Liver (tissue), 8 donors: ENCODE measurements at regions not wholly inside any gene's neighbourhood (a gene's known extent, or its start where the extent isn't known, plus 50 kb on each side); places are given as distances from the start of the nearest gene placed in this dataset.

ENCODE experiments used
- DNase-seq: peaks from one replicate; pipeline ENCODE4 v3.0.0-alpha.2; 2017; ENCODE audit warnings: low spot score
- H3K27ac ChIP-seq, 2 donors: one replicate each; pipeline ENCODE4 v1.7.0; 2013; ENCODE audit warnings: inconsistent platforms in 2 of 2, low read length in 2 of 2, control low read depth in 1 of 2, low read depth in 1 of 2, mild to moderate bottlenecking in 1 of 2
- H3K27me3 ChIP-seq, 4 donors: one replicate each; pipeline versions ENCODE4 v1.6.1 to v1.7.0; 2013; ENCODE audit warnings: low read length in 3 of 4, inconsistent platforms in 1 of 4, mild to moderate bottlenecking in 1 of 4, moderate library complexity in 1 of 4; ENCODE audit not compliant: control insufficient read depth in 4 of 4, insufficient read depth in 4 of 4
- H3K36me3 ChIP-seq, 4 donors: one replicate each; pipeline versions ENCODE4 v1.6.1 to v1.7.0; 2013; ENCODE audit warnings: low read length in 3 of 4, mild to moderate bottlenecking in 3 of 4, low read depth in 1 of 4, moderate library complexity in 1 of 4; ENCODE audit not compliant: control insufficient read depth in 4 of 4, insufficient read depth in 3 of 4
- H3K4me1 ChIP-seq, 4 donors: one replicate each; pipeline versions ENCODE4 v1.6.1 to v1.7.0; 2013; ENCODE audit warnings: low read length in 3 of 4, mild to moderate bottlenecking in 3 of 4, moderate library complexity in 1 of 4; ENCODE audit not compliant: control insufficient read depth in 4 of 4, insufficient read depth in 4 of 4
- H3K4me3 ChIP-seq, 3 donors: one replicate each; pipeline versions ENCODE4 v1.6.1 to v1.7.0; 2013; ENCODE audit warnings: low read length in 3 of 3, control low read depth in 1 of 3, low read depth in 1 of 3, mild to moderate bottlenecking in 1 of 3
- H3K9ac ChIP-seq, 2 donors: one replicate each; pipeline ENCODE4 v1.7.0; 2013; ENCODE audit warnings: low read length in 2 of 2, mild to moderate bottlenecking in 2 of 2, moderate library complexity in 2 of 2, control low read depth in 1 of 2, low read depth in 1 of 2
- H3K9me3 ChIP-seq, 4 donors: one replicate each; pipeline versions ENCODE4 v1.6.1 to v1.7.0; 2013; ENCODE audit warnings: low read length in 3 of 4; ENCODE audit not compliant: control insufficient read depth in 4 of 4
- CTCF ChIP-seq: fragments of 150-350 bp; IDR thresholded peaks from 2 replicates; pipeline ENCODE4 v1.5.1; 2017; ENCODE audit warnings: improper control_type of control experiment, low read depth, low read length; ENCODE audit not compliant: missing input control
- EGR1 ChIP-seq, 2 donors: IDR thresholded peaks; 2 replicates each; pipeline ENCODE4 v1.6.1; 2016 to 2018; ENCODE audit warnings: antibody characterized with exemption in 2 of 2, low read depth in 2 of 2
- FOXA1 ChIP-seq: IDR thresholded peaks from 2 replicates; pipeline ENCODE4 v1.6.1; 2016; ENCODE audit warnings: antibody characterized with exemption
- FOXA2 ChIP-seq: IDR thresholded peaks from 2 replicates; pipeline ENCODE4 v1.6.1; 2016; ENCODE audit warnings: antibody characterized with exemption
- GABPA ChIP-seq, 2 donors: IDR thresholded peaks in 1 of 2; conservative IDR thresholded peaks in 1 of 2; 2 replicates each; pipeline ENCODE4 v1.6.1; 2016; ENCODE audit warnings: antibody characterized with exemption in 2 of 2, mild to moderate bottlenecking in 1 of 2, moderate library complexity in 1 of 2
- HNF4A ChIP-seq, 2 donors: conservative IDR thresholded peaks; 2 replicates each; pipeline ENCODE4 v1.6.1; 2016; ENCODE audit warnings: antibody characterized with exemption in 2 of 2, mild to moderate bottlenecking in 2 of 2
- HNF4G ChIP-seq: IDR thresholded peaks from 2 replicates; pipeline ENCODE4 v1.6.1; 2016; ENCODE audit warnings: antibody characterized with exemption
- JUND ChIP-seq, 2 donors: IDR thresholded peaks; 2 replicates each; pipeline ENCODE4 v1.6.1; 2016; ENCODE audit warnings: antibody characterized with exemption in 2 of 2
- MAX ChIP-seq: IDR thresholded peaks from 2 replicates; pipeline ENCODE4 v1.6.1; 2016; ENCODE audit warnings: antibody characterized with exemption
- NR2F2 ChIP-seq: IDR thresholded peaks from 2 replicates; pipeline ENCODE4 v1.6.1; 2016; ENCODE audit warnings: antibody characterized with exemption
- RAD21 ChIP-seq, 2 donors: IDR thresholded peaks; 2 replicates each; pipeline ENCODE4 v1.6.1; 2016; ENCODE audit warnings: antibody characterized with exemption in 2 of 2, mild to moderate bottlenecking in 2 of 2
- REST ChIP-seq: IDR thresholded peaks from 2 replicates; pipeline ENCODE4 v1.6.1; 2016; ENCODE audit warnings: antibody characterized with exemption, mild to moderate bottlenecking
- RXRA ChIP-seq, 2 donors: IDR thresholded peaks; 2 replicates each; pipeline ENCODE4 v1.6.1; 2017 to 2018; ENCODE audit warnings: antibody characterized with exemption in 2 of 2, mild to moderate bottlenecking in 1 of 2
- SP1 ChIP-seq: IDR thresholded peaks from 2 replicates; pipeline ENCODE4 v1.6.1; 2018; ENCODE audit warnings: antibody characterized with exemption, mild to moderate bottlenecking
- TAF1 ChIP-seq: conservative IDR thresholded peaks from 2 replicates; pipeline ENCODE4 v1.6.1; 2016; ENCODE audit warnings: antibody characterized with exemption, mild to moderate bottlenecking
- YY1 ChIP-seq: IDR thresholded peaks from 2 replicates; pipeline ENCODE4 v1.6.1; 2016; ENCODE audit warnings: antibody characterized with exemption, mild to moderate bottlenecking
- ZBTB33 ChIP-seq: IDR thresholded peaks from 2 replicates; pipeline ENCODE4 v1.6.1; 2016; ENCODE audit warnings: antibody characterized with exemption
- WGBS: extraction: QIAGEN DNeasy Blood & Tissue Kit; methylation state at CpG from one replicate; pipeline ENCODE4 v1.1.7; 2013; 5-methylcytosine and 5-hydroxymethylcytosine counted together
- donor health status: healthy.
- donor health status: healthy.
- donor health status: healthy.
- donor health status: healthy.
- donor health status: healthy.

GRCh38 chr11:8828046-8828445 lies 82.9 kb upstream of the AKIP1 start:
- H3K9me3 ChIP-seq = no peaks in the 10 kb centered on the region
- WGBS = 80% methylated on average over 3 of the region's 3 CpGs
- no peak overlapping the region for H3K9ac ChIP-seq
- H3K27me3 ChIP-seq = no peaks in the 10 kb centered on the region
- H3K4me3 ChIP-seq = no peak overlapping the region
- DNase-seq = no peak
- H3K36me3 ChIP-seq = no peaks in the 10 kb centered on the region
- no peaks in the 10 kb centered on the region for H3K4me1 ChIP-seq
- TF ChIP-seq YY1 = no peak
- H3K27ac ChIP-seq = no peak overlapping the region

- 83% methylated on average over 11 of the region's 11 CpGs for WGBS
- DNase-seq = no peak
- Histone ChIP-seq H3K27me3 (peaks cover 0 to 2% (median 0%) of the 10 kb centered on the region in 4 donors), H3K4me3 (no peak overlapping the region), H3K27ac (no peak overlapping the region), H3K9ac (no peak overlapping the region), H3K4me1 (no peaks in the 10 kb centered on the region), H3K36me3 (no peaks in the 10 kb centered on the region), H3K9me3 (no peaks in the 10 kb centered on the region)
- no peak for TF ChIP-seq CTCF
- no peak for TF ChIP-seq REST
- TF ChIP-seq EGR1 (IDR thresholded peaks at IDR 0.05; ENCODE audit: low read depth in 2 of 2) = no peak
- TF ChIP-seq RAD21 (IDR thresholded peaks at IDR 0.05) = no peak
- no peak for TF ChIP-seq TAF1
- TF ChIP-seq ZBTB33 = no peak
- no peak for TF ChIP-seq MAX
- no peak for TF ChIP-seq HNF4A (conservative IDR thresholded peaks at IDR 0.05)
- TF ChIP-seq NR2F2 = no peak
- TF ChIP-seq GABPA (IDR thresholded peaks at IDR 0.05 in 1 of 2, conservative IDR thresholded peaks at IDR 0.05 in 1 of 2) = no peak
- TF ChIP-seq JUND (IDR thresholded peaks at IDR 0.05) = no peak
- no peak for TF ChIP-seq RXRA (IDR thresholded peaks at IDR 0.05)
- no peak for TF ChIP-seq SP1
- TF ChIP-seq HNF4G = no peak
- no peak for TF ChIP-seq FOXA2
- no peak for TF ChIP-seq FOXA1
Measured at GRCh38 chr11:8828580-8829361, 82.2 kb upstream of the AKIP1 start.
